ENCODE measurements at regions not wholly inside any gene's neighbourhood (a gene's known extent, or its start where the extent isn't known, plus 50 kb on each side); places are given as distances from the start of the nearest gene placed in this dataset.

GRCh38 chr11:92329137-92329536 lies 104.5 kb downstream of the FAT3 start:
- no peak for TF ChIP-seq CTCF (conservative IDR thresholded peaks at IDR 0.05)
- H3K4me3 Mint-ChIP-seq, result no peak overlapping the region
- Histone ChIP-seq H4K8ac (replicated peaks; ENCODE audit: insufficient read length, low read depth, low read length) (no peak overlapping the region), H3K79me2 (ENCODE audit: insufficient read depth, low read length) (peaks cover 2% of the 10 kb centered on the region; the same call in 1 of the 2 replicates), H3K4me2 (ENCODE audit: insufficient read depth, insufficient read length, low read length) (no peak overlapping the region), H3K27ac (ENCODE audit: insufficient read length, low read depth, low read length) (no peak overlapping the region), H2BK120ac (ENCODE audit: low read depth, low read length, poor library complexity, severe bottlenecking) (no peak overlapping the region), H3K9me3 (ENCODE audit: control insufficient read depth, low read depth, low read length) (no peaks in the 10 kb centered on the region), H2BK12ac (ENCODE audit: insufficient read length, low read depth, low read length) (no peak overlapping the region), H3K27me3 (ENCODE audit: insufficient read depth, low read length) (no peaks in the 10 kb centered on the region), H3T11ph (ENCODE audit: low read length) (no peak overlapping the region), H3K79me1 (ENCODE audit: insufficient read depth, low read depth, low read length, poor library complexity, severe bottlenecking) (peaks cover 6% of the 10 kb centered on the region), H3K9ac (ENCODE audit: extremely low read depth, insufficient read length, low read length) (no peak overlapping the region), H3K23ac (ENCODE audit: insufficient read length, low read depth, low read length) (no peak overlapping the region), H3K23me2 (ENCODE audit: insufficient read length, low read depth, low read length, poor library complexity, severe bottlenecking) (no peaks in the 10 kb centered on the region), H3K18ac (ENCODE audit: insufficient read length, low read depth, low read length) (no peak overlapping the region), H2BK15ac (ENCODE audit: low read depth, low read length) (no peak overlapping the region), H2BK20ac (ENCODE audit: low read depth, low read length, poor library complexity, severe bottlenecking) (no peak overlapping the region), H3K56ac (ENCODE audit: insufficient read length, low read depth, low read length) (no peak overlapping the region), H3K4me1 (ENCODE audit: insufficient read depth, low read length) (peaks cover 8% of the 10 kb centered on the region; the same call in 1 of the 2 replicates), H2AK5ac (ENCODE audit: insufficient read length, low read length) (no peak overlapping the region), H3K4ac (ENCODE audit: low read depth, low read length) (no peak overlapping the region), H4K20me1 (ENCODE audit: control insufficient read depth, insufficient read depth, insufficient read length) (no peaks in the 10 kb centered on the region), H4K91ac (ENCODE audit: insufficient read length, low read depth, low read length) (no peak overlapping the region), H4K5ac (ENCODE audit: insufficient read length, low read depth, low read length) (no peak overlapping the region), H2AFZ (ENCODE audit: low read length) (no peak overlapping the region), H2BK5ac (ENCODE audit: insufficient read length, low read length) (no peak overlapping the region), H3K14ac (ENCODE audit: insufficient read depth, low read length) (no peak overlapping the region)
- peaks cover 0 to 3% (median 3%) of the 10 kb centered on the region in 3 experiments; a peak in 3 of 7 replicates for H3K36me3 Mint-ChIP-seq (ENCODE audit: insufficient read depth in 1 of 3, low read depth in 3 of 3)
- H3K27me3 Mint-ChIP-seq (ENCODE audit: low read depth), result no peaks in the 10 kb centered on the region
- peaks cover 42 to 58% of the 10 kb centered on the region in 2 experiments for H3K4me1 Mint-ChIP-seq
- peaks cover 0 to 2% of the 10 kb centered on the region in 2 experiments; a peak in 2 of 5 replicates for H3K9me3 Mint-ChIP-seq
- H3K27ac Mint-ChIP-seq, result peak overlapping the region in 2 of 3 experiments; percentile 13 to 67; a peak in 4 of 7 replicates
- WGBS (ENCODE audit: extremely low coverage, insufficient read length, low lambda C conversion rate), result no CpG with 5 or more reads among the region's 2 CpGs
- DNase-seq, result no peak
